H1 (cell line): ENCODE measurements at regions not wholly inside any gene's neighbourhood (a gene's known extent, or its start where the extent isn't known, plus 50 kb on each side); places are given as distances from the start of the nearest gene placed in this dataset.

Experiments used
- CTCF ChIA-PET: fragments of 300-600 bp; sonication (Branson Sonifier 250); formaldehyde crosslinking; loops from one replicate; lab custom pipeline; 2021; ENCODE audit not compliant: partially characterized antibody; lab: Charles Lee
- POLR2A ChIA-PET: fragments of 300-600 bp; sonication (Branson Sonifier 250); formaldehyde crosslinking; loops from one replicate; lab custom pipeline; 2021; ENCODE audit warnings: inconsistent platforms; ENCODE audit not compliant: partially characterized antibody; lab: Charles Lee
- DNase-seq, 2 experiments: peaks; one replicate each; pipeline versions ENCODE4 v3.0.0 to v3.0.0-alpha.2; 2010 to 2022; ENCODE audit warnings: low spot score in 2 of 2, low read depth in 1 of 2, mixed read lengths in 1 of 2
- FAIRE-seq: peaks from 2 replicates; lab custom pipeline; 2011; peaks lifted over from hg19 to GRCh38; lab: Jason Lieb, UNC
- H2AFZ ChIP-seq: 2 replicates; pipeline ENCODE4 v1.8.1; 2012; ENCODE audit warnings: low read length, inconsistent platforms
- H2AK5ac ChIP-seq: 2 replicates; pipeline ENCODE4 v1.6.1; 2013; ENCODE audit warnings: low read depth, low read length
- H2BK120ac ChIP-seq: replicated peaks from 2 replicates; pipeline ENCODE3; 2013; ENCODE audit warnings: low read depth, low read length, inconsistent platforms
- H2BK12ac ChIP-seq: 2 replicates; pipeline ENCODE4 v1.6.1; 2013; ENCODE audit warnings: low read depth, low read length
- H2BK15ac ChIP-seq: 2 replicates; pipeline ENCODE4 v1.6.1; 2013; ENCODE audit warnings: low read length
- H2BK20ac ChIP-seq: 2 replicates; pipeline ENCODE4 v1.6.1; 2013; ENCODE audit warnings: low read length
- H2BK5ac ChIP-seq: 2 replicates; pipeline ENCODE4 v1.6.1; 2013; ENCODE audit warnings: low read depth, low read length
- H3K14ac ChIP-seq: 2 replicates; pipeline ENCODE4 v1.6.1; 2013; ENCODE audit warnings: inconsistent platforms; ENCODE audit not compliant: insufficient read length
- H3K18ac ChIP-seq: 2 replicates; pipeline ENCODE4 v1.6.1; 2013; ENCODE audit warnings: low read length; ENCODE audit errors: extremely low read depth
- H3K23ac ChIP-seq: 2 replicates; pipeline ENCODE4 v1.6.1; 2013; ENCODE audit warnings: inconsistent platforms; ENCODE audit not compliant: insufficient read length
- H3K23me2 ChIP-seq: 2 replicates; pipeline ENCODE4 v1.6.1; 2013; ENCODE audit warnings: low read depth, low read length
- H3K27ac ChIP-seq: 2 replicates; pipeline ENCODE4 v1.6.1; 2011; ENCODE audit warnings: low read depth, low read length, inconsistent platforms
- H3K27me3 ChIP-seq, 4 experiments: replicated peaks in 1 of 4; 1 replicate in 1 of 4; 2 replicates in 3 of 4; pipeline versions ENCODE4 v1.6.1 to v1.8.1; 2011 to 2013; ENCODE audit warnings: low read length in 3 of 4, mild to moderate bottlenecking in 3 of 4, inconsistent platforms in 2 of 4, mixed read lengths in 2 of 4, moderate library complexity in 1 of 4; ENCODE audit not compliant: control insufficient read depth in 3 of 4, insufficient read depth in 3 of 4; ENCODE audit errors: extremely low read depth in 1 of 4
- H3K36me3 ChIP-seq, 4 experiments: 2 replicates each; pipeline versions ENCODE4 v1.6.1 to v1.8.1; 2011 to 2013; ENCODE audit warnings: mild to moderate bottlenecking in 4 of 4, low read length in 3 of 4, moderate library complexity in 2 of 4, control low read depth in 1 of 4, inconsistent platforms in 1 of 4; ENCODE audit not compliant: insufficient read depth in 4 of 4, control insufficient read depth in 2 of 4
- H3K4ac ChIP-seq: replicated peaks from 2 replicates; pipeline ENCODE3; 2013; ENCODE audit warnings: low read length, low read depth, mixed read lengths, inconsistent platforms; ENCODE audit not compliant: insufficient read length
- H3K4me1 ChIP-seq, 4 experiments: replicated peaks in 1 of 4; 1 replicate in 1 of 4; 2 replicates in 3 of 4; pipeline versions ENCODE4 v1.6.1 to v1.8.1; 2011 to 2013; ENCODE audit warnings: low read length in 3 of 4, inconsistent platforms in 2 of 4, mixed read lengths in 1 of 4; ENCODE audit not compliant: insufficient read depth in 4 of 4, control insufficient read depth in 3 of 4
- H3K4me2 ChIP-seq, 2 experiments: 2 replicates each; pipeline versions ENCODE4 v1.6.1 to v1.8.1; 2011 to 2013; ENCODE audit warnings: low read depth in 2 of 2, low read length in 2 of 2, control low read depth in 1 of 2, inconsistent platforms in 1 of 2, mild to moderate bottlenecking in 1 of 2; ENCODE audit not compliant: insufficient read depth in 1 of 2
- H3K4me3 ChIP-seq, 4 experiments: fragments of 200-600, 300-600 bp in 1 of 4; sonication (generic), shearing (Covaris generic), sonication (Bioruptor Twin) in 1 of 4; 2 replicates each; pipeline versions ENCODE4 v1.5.1 to v1.8.1; 2011 to 2016; ENCODE audit warnings: low read length in 4 of 4, low read depth in 3 of 4, control low read depth in 2 of 4, inconsistent platforms in 2 of 4, mild to moderate bottlenecking in 2 of 4, mixed read lengths in 1 of 4, moderate library complexity in 1 of 4; ENCODE audit not compliant: insufficient read depth in 2 of 4; ENCODE audit errors: extremely low read depth in 1 of 4
- H3K56ac ChIP-seq: replicated peaks from 2 replicates; pipeline ENCODE3; 2013; ENCODE audit warnings: low read depth, mild to moderate bottlenecking, mixed read lengths, low read length, inconsistent platforms; ENCODE audit not compliant: insufficient read length
- H3K79me1 ChIP-seq: 2 replicates; pipeline ENCODE4 v1.6.1; 2013; ENCODE audit warnings: low read depth, low read length, control low read depth
- H3K79me2 ChIP-seq, 2 experiments: 2 replicates each; pipeline versions ENCODE4 v1.6.1 to v1.8.1; 2012 to 2013; ENCODE audit warnings: low read length in 2 of 2, mild to moderate bottlenecking in 2 of 2, inconsistent platforms in 1 of 2; ENCODE audit not compliant: insufficient read depth in 2 of 2, control insufficient read depth in 1 of 2
- H3K9ac ChIP-seq, 4 experiments: replicated peaks in 1 of 4; 1 replicate in 1 of 4; 2 replicates in 3 of 4; pipeline versions ENCODE4 v1.6.1 to v1.8.1; 2011 to 2013; ENCODE audit warnings: low read depth in 3 of 4, low read length in 3 of 4, control low read depth in 2 of 4, mild to moderate bottlenecking in 2 of 4, moderate library complexity in 2 of 4, inconsistent platforms in 1 of 4; ENCODE audit errors: extremely low read depth in 1 of 4
- H3K9me3 ChIP-seq, 2 experiments: 2 replicates each; pipeline versions ENCODE4 v1.6.1 to v1.8.1; 2012 to 2013; ENCODE audit warnings: mild to moderate bottlenecking in 2 of 2, moderate library complexity in 2 of 2, control low read depth in 1 of 2, inconsistent platforms in 1 of 2, low read depth in 1 of 2, low read length in 1 of 2, mixed read lengths in 1 of 2; ENCODE audit not compliant: insufficient read depth in 2 of 2
- H4K20me1 ChIP-seq, 2 experiments: replicated peaks in 1 of 2; 2 replicates each; pipeline versions ENCODE3 to v1.8.1; 2011 to 2013; ENCODE audit warnings: inconsistent platforms in 2 of 2, low read length in 2 of 2, mild to moderate bottlenecking in 1 of 2; ENCODE audit not compliant: insufficient read depth in 2 of 2, control insufficient read depth in 1 of 2
- H4K5ac ChIP-seq: 2 replicates; pipeline ENCODE4 v1.6.1; 2013; ENCODE audit warnings: low read length, low read depth, mixed read lengths, inconsistent platforms; ENCODE audit not compliant: insufficient read length
- H4K8ac ChIP-seq: 2 replicates; pipeline ENCODE4 v1.8.0; 2013; ENCODE audit warnings: mild to moderate bottlenecking, moderate library complexity, low read length, inconsistent platforms; ENCODE audit not compliant: insufficient read depth; ENCODE audit errors: extremely low read depth
- H4K91ac ChIP-seq: replicated peaks from 2 replicates; pipeline ENCODE3; 2013; ENCODE audit warnings: low read length, mixed read lengths, inconsistent platforms; ENCODE audit not compliant: insufficient read length
- GABPA ChIP-seq: IDR thresholded peaks from 2 replicates; pipeline ENCODE4 v1.6.1; 2011; ENCODE audit warnings: mild to moderate bottlenecking, low read length, moderate library complexity, borderline replicate concordance; ENCODE audit not compliant: insufficient read depth
- JUND ChIP-seq: IDR thresholded peaks from 2 replicates; pipeline ENCODE4 v1.6.1; 2011; ENCODE audit warnings: mild to moderate bottlenecking, improper control_type of control experiment, low read length
- SP2 ChIP-seq: IDR thresholded peaks from 2 replicates; pipeline ENCODE4 v1.6.1; 2012; ENCODE audit warnings: mild to moderate bottlenecking, low read length, inconsistent platforms
- WGBS, 2 experiments: shearing (Covaris generic) in 1 of 2; methylation state at CpG; one replicate each; pipeline versions ENCODE4 v1.1.6 to v1.1.7; 2013 to 2015; ENCODE audit warnings: low lambda C conversion rate in 2 of 2, mixed read lengths in 2 of 2, inconsistent platforms in 1 of 2, low coverage in 1 of 2, missing lambda C conversion rate in 1 of 2; ENCODE audit not compliant: insufficient replicate concordance in 2 of 2, insufficient coverage in 1 of 2, insufficient read length in 1 of 2; ENCODE audit errors: extremely low coverage in 1 of 2, missing lambda C conversion rate in 1 of 2; 5-methylcytosine and 5-hydroxymethylcytosine counted together

DNA sequence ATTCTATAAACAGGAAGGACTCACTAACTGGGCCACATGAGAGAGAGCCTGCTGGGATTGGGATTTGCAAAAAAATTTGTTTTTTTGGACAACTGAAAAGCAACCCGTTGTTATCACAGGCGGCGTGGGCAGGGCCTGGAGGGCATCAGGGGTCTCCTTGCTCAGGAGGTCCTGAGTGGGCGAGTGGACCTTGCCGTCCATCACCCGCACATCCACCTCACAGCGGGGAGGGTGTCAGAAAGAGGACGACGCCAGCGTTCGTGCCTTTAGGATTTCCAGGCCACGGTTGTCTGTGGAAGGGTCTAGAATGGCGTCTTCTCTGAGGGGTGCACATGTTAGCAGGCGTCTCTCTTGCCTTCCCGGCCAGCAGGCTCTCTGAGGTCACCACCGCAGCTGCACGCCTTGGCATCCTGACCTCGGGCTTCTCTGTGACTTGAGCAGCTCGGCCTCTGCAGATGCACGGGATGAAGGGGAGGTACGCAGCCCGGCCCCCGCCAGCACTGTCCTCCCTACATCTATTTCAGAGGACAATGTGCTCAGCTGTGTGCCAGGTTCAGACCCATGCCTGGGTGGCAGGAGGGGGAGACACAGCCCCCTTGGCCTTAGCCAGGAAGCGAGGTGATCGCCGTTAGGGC is 749.5 kb downstream of the BRD1 start:
- Histone ChIP-seq H2BK20ac (no peak overlapping the region), H3K79me2 (no peaks in the 10 kb centered on the region), H4K8ac (no peak overlapping the region), H3K4ac (no peak overlapping the region), H4K91ac (no peak overlapping the region), H3K79me1 (no peaks in the 10 kb centered on the region), H4K20me1 (peaks cover 0 to 5% of the 10 kb centered on the region in 2 experiments), H2AFZ (no peak overlapping the region), H2BK5ac (no peak overlapping the region), H3K27ac (no peak overlapping the region), H3K36me3 (no peaks in the 10 kb centered on the region), H3K4me2 (no peak overlapping the region), H2BK15ac (no peak overlapping the region), H4K5ac (no peak overlapping the region), H2BK12ac (no peak overlapping the region), H3K9ac (no peak overlapping the region), H3K27me3 (no peaks in the 10 kb centered on the region), H3K14ac (no peak overlapping the region), H3K4me1 (no peaks in the 10 kb centered on the region), H3K4me3 (no peak overlapping the region), H3K18ac (no peak overlapping the region), H2BK120ac (no peak overlapping the region), H2AK5ac (no peak overlapping the region), H3K23me2 (peaks cover 7% of the 10 kb centered on the region; the same call in 1 of the 2 replicates), H3K56ac (no peak overlapping the region), H3K23ac (no peak overlapping the region), H3K9me3 (no peaks in the 10 kb centered on the region)
- WGBS, 2 experiments: 92% methylated on average over 21 of the region's 26 CpGs; no CpG with 5 or more reads in 1 of the 2 experiments
- no peak for DNase-seq
- ChIA-PET POLR2A (no interaction called here), CTCF (interaction anchor here (1.6 kb wide), 1 partner anchor 15 kb away, joined by 4 read pairs; no protein-coding TSS in a partner anchor)
- FAIRE-seq: no peak
- no peak for TF ChIP-seq GABPA
- TF ChIP-seq SP2: no peak
- TF ChIP-seq JUND: no peak
